GM21576 (cell line): ENCODE measurements at regions not wholly inside any gene's neighbourhood (a gene's known extent, or its start where the extent isn't known, plus 50 kb on each side); places are given as distances from the start of the nearest gene placed in this dataset.
A peak's percentile ranks its signal among the peaks of the same experiment; 100 is the strongest.

ENCODE experiments used
- ATAC-seq: cut with Tn5 transposase; IDR thresholded peaks from one replicate; pipeline ENCODE4 v1.9.1; 2021; ENCODE audit warnings: mild to moderate bottlenecking, moderate library complexity; ENCODE audit not compliant: unreplicated experiment

DNA sequence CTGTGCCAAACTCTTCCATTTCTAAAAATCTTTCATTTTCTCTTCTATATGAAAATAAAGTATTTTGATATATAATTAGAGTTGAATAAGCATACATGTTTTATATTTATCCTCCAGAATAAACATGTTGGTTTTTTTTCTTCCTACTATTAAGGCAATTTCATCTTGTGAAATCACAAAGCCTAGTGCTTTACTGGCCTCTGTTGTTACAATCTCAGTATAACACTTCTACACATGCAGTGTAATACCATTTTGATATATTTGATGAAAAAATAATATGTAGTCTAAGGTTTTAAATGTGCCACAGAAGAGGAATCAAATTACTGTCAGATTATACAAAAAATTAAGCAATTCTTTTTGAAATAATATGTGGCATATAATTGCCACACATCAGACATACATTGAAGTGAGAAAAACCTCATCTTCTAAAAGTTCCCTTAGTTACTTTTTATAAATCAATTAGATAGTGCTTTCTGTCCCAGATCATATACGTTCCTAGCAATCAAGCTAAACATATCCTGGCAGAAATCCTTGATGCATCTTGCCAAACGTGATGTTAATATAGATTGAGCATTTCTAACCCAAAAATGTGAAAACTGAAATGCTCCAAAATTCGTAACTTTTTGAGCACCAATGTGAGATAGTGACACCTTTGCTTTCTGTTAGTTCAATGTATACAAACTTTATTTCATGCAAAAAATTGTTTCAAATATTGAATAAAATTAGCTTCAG, 225.1 kb upstream of the MANEA start:
- no peak for ATAC-seq

DNA sequence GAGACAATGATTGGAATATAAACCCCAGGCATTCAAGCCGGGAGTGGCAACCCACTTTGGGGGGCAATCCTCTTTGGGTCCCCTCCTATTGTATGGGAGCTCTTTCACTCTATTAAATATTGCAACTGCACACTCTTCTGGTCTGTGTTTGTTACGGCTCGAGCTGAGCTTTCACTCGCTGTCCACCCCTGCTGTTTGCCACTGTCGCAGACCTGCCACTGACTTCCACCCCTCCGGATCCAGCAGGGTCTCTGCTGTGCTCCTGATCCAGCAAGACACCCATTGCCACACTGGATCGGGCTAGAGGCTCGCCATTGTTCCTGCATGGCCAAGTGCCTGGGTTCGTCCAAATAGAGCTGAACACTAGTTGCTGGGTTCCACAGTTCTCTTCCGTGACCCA, 222.8 kb upstream of the MANEA start:
- ATAC-seq, result no peak

- no peak for ATAC-seq
Observed at GRCh38 chr6:95357380-95358020, 219.8 kb upstream of the MANEA start.

DNA sequence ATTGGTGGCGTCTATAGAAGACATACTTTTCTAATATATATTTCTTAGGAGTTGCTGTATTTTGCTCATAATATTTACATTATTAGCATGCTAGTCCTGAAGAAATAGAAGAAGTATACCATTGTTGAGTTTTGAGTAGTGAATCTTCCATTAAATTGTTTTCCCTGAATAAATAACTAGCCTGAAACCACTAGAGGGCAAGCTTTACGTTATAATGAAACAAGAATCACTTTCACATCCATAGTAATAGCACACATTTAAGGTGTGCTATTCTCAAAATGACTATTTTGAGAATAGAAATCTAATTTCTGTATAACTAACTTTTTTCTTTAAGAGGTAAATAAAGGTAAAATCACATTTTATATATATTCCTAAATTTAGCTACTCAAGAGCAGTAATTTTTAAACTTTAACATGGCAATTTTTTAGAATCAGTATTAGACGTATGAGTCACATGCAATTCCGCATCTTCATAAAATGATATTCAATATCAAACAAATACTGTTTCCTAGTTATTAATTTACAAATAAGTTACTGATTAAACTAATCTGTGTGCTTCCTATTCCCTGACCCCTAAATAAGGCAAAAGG, 213.2 kb upstream of the MANEA start:
- ATAC-seq, result peak; percentile 87

DNA sequence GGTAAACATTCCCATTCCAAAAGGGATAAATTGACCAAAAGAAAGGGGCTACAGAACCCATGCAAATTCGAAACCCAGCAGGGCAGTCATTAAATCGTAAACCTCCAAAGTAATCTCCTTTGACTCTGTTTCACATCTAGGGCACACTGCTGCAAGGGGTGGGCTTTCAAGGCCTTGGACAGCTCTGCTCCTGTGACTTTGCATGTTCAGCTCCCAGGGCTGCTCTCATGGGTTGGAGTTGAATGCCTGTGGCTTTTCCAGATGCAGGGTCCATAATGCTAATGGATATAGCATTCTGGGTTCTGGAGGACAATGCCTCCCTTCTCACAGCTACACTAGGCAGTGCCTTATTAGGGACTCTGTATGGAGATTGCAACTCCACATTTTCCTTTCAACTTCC, 211.9 kb upstream of the MANEA start:
- no peak for ATAC-seq

GRCh38 chr6:95366414-95366813, 210.9 kb upstream of the MANEA start:
- ATAC-seq, result no peak

- ATAC-seq, result no peak
Observed at GRCh38 chr6:95383878-95384277, 193.5 kb upstream of the MANEA start.

DNA sequence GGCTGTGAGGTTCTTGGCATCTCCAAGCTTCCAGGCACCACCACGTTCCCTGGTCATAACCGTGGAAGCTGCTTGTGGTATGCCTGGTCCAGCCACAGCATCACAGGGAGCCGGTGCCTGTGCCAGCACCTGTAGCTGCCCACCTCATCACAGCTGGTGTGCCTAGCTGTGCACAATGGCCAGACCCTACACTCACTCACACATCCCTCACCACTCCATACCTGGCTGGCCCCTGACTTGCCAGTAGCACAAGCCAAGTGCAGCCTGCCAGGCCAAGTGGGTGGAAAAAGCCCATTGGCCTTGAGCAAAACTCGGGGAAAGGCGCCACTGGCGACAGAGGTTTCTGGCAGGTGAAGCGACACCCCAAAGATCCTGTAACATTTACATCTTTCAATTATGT, 192.3 kb upstream of the MANEA start:
- ATAC-seq, result no peak

DNA sequence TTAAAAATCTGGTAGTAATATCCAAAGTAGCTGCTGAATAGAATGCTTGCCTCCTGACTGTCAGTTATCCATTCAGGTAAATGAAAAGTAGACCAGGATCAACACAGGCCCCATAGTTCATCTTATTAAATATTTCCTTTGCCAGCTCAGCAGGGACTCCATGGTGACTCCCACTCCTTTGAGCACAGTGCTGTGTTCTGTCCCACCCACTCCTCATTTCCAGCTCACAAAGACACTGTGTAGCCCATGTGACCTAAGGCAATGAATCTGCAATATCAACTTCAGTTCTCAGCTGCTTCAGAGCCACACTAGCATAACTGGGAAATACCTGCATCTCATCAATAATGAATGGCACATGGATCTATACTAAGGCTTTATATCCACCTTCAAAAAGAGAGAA, 189.5 kb upstream of the MANEA start:
- no peak for ATAC-seq

DNA sequence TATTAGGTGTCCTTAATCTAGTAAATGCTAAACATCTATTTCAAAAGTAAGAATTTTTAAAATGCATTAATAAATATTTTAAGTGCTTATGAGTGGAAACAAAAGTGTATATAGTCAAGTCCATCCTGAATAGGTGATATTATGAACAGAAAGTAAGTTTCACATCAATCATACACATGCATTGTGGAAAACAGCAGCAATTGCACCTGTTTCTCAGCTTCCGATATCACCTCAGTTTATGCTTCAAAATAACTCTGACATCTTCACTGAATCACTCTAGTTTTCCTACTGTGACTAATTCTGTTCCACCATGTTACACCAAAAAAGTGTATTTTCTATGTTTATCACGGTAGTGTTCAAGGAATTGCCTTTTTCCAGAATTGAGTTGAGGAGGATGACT, 172.6 kb upstream of the MANEA start:
- ATAC-seq, result no peak

DNA sequence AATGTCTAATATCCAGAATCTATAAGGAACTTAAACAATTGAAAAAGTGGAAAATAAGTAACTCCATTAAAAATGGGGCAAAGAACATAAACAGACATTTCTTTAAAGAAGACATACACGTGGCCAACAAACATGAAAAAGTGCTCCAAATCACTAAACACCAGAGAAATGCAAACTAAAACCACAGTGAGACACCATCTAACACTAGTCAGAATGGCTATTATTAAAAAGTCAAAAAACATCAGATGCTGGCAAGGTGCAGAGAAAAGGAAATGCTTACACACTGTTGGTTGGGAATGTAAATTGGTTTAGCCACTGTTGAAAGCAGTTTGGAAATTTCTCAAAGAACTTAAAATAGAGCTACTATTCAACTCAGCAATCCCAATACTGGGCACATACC, 169.2 kb upstream of the MANEA start:
- no peak for ATAC-seq

DNA sequence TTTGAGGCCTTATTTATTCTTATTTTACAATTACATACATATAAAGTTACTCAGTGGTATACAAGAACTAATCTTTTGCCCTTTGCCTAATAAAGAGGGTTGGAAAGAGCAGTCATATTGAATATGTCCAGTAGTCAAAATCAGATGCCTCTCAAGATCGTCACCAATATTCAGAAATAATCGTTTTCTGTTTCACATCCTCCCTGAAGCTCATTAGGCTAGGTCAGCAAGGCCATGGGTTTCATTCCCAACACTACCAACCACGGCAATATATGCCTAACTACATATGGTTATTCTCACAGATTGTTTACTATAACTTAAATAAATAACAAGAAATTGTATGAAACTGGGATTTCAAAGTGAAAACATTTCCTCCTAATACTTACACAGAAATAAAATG, 167.2 kb upstream of the MANEA start:
- ATAC-seq, result no peak

GRCh38 chr6:95413789-95414188, 163.5 kb upstream of the MANEA start:
- ATAC-seq, result no peak

- ATAC-seq, result no peak
Observed at GRCh38 chr6:95417856-95418255, 159.5 kb upstream of the MANEA start.

DNA sequence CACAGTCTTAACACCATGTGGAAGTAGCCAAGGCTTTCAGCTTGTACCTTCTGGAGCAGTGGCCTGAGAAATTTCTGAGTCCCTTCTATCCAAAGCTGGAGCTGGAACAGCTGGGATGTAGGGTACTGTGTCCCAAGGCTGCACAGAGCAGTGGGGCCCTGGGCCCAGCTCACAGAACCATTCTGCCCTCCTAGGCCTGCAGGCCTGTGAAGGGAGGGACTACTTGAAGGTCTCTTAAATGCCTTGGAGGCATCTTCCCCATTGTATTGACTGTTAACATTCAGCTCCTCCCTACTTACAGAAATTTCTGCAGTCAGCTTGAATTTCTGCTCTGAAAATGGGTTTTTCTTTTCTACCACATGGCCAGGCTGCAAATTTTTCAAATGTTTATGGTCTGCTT, 156.5 kb upstream of the MANEA start:
- no peak for ATAC-seq

- ATAC-seq, result no peak
Observed at GRCh38 chr6:95423331-95423730, 154.0 kb upstream of the MANEA start.

GRCh38 chr6:95431637-95432228, 145.6 kb upstream of the MANEA start:
- ATAC-seq, result no peak

DNA sequence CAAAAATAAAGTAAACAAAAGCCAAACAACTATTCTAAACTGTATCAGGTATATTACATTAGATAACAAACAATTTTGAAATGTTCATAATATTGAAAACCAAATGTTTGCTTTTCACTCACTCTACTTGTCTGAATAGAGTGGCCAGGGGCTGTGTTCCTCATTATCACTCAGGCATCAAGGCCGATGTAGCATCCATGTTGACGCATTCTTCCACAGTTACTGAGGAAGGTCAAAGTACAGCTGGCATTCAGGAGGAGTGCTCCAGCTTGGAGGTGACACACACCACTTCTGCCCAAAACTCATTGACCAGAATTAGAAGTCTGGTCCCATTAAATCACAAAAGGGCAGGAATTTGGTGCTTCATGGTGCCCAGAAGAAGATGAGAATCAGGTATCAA, 137.6 kb upstream of the MANEA start:
- ATAC-seq, result no peak

- no peak for ATAC-seq
Observed at GRCh38 chr6:95448208-95448607, 129.1 kb upstream of the MANEA start.

DNA sequence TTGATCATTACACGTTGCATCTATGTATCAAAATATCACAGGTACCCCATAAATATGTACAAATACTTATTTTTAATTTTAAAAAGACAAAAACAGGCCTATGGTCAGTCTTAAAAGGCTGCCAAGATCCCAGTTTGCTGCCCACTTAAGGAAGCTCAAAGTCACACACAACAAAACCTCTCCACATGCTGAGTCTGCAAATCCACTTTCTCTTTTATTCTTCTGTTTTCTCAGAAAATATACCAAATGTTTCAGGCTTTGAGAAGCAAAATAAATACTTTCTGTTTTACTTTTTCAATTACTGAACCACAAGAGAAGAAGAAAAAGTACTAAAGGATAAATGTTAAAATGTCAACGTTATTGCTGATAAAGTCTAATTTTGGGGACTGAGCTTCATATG, 107.8 kb upstream of the MANEA start:
- no peak for ATAC-seq

- no peak for ATAC-seq
Observed at GRCh38 chr6:95478941-95479340, 98.4 kb upstream of the MANEA start.

DNA sequence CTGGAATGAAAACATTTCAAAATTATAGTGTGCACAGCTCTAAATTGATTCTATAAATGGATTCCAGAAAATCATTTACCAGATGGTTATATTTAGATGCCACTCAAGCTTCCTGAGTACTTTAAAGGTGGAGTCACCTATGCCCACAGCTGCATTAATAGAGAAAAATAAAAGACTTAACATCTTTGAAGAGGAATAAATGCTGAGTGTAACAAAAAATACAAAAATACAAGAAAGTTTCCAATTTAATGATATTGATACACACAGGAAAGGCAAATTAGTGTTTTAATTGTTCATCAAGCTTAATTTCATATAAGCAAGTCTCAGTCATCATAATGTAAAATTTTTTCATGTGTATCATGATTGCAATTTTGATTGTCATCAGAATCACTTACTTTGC, 89.5 kb upstream of the MANEA start:
- ATAC-seq, result no peak
